Naive thymus-derived CD4-positive, alpha-beta T cell (primary cell): ENCODE measurements at regions not wholly inside any gene's neighbourhood (a gene's known extent, or its start where the extent isn't known, plus 50 kb on each side); places are given as distances from the start of the nearest gene placed in this dataset.

Source experiments
- ATAC-seq: fragments of 150-1000 bp; cut with Tn5 transposase; 2 replicates; pipeline ENCODE4 v1.10.0; 2021; ENCODE audit warnings: mild to moderate bottlenecking, moderate library complexity
- CTCF ChIA-PET: fragments of 350-600 bp; sonication (Branson Sonifier 250); formaldehyde crosslinking; loops from one replicate; lab custom pipeline; 2021; ENCODE audit warnings: antibody characterized with exemption; lab: Charles Lee
- POLR2A ChIA-PET: fragments of 350-600 bp; sonication (Branson Sonifier 250); formaldehyde crosslinking; loops from one replicate; lab custom pipeline; 2021; ENCODE audit warnings: antibody characterized with exemption, inconsistent platforms; lab: Charles Lee
- DNase-seq, 9 donors: peaks; one replicate each; pipeline versions ENCODE4 v3.0.0 to v3.0.0-alpha.2; 2020 to 2022; ENCODE audit warnings: mixed read lengths in 1 of 9
- H3K27ac ChIP-seq: one replicate; pipeline ENCODE4 v1.7.0; 2013; ENCODE audit warnings: mild to moderate bottlenecking, low read depth, low read length, moderate library complexity
- H3K27me3 ChIP-seq, 2 donors: one replicate each; pipeline ENCODE4 v1.7.0; 2013; ENCODE audit warnings: low read length in 2 of 2, mild to moderate bottlenecking in 2 of 2, moderate library complexity in 2 of 2; ENCODE audit not compliant: control insufficient read depth in 2 of 2, insufficient read depth in 2 of 2
- H3K36me3 ChIP-seq, 3 experiments: 1 replicate in 2 of 3; 2 replicates in 1 of 3; pipeline ENCODE4 v1.7.0; 2013; ENCODE audit warnings: low read length in 3 of 3, mild to moderate bottlenecking in 3 of 3, moderate library complexity in 1 of 3; ENCODE audit not compliant: insufficient read depth in 3 of 3, control insufficient read depth in 2 of 3
- H3K4me1 ChIP-seq, 2 donors: one replicate each; pipeline ENCODE4 v1.7.0; 2013; ENCODE audit warnings: low read length in 2 of 2, mild to moderate bottlenecking in 2 of 2, moderate library complexity in 1 of 2; ENCODE audit not compliant: control insufficient read depth in 2 of 2, insufficient read depth in 2 of 2
- H3K4me3 ChIP-seq: 2 replicates; pipeline ENCODE4 v1.7.0; 2013; ENCODE audit warnings: mild to moderate bottlenecking, low read length
- H3K9me3 ChIP-seq, 3 experiments: 1 replicate in 2 of 3; 2 replicates in 1 of 3; pipeline ENCODE4 v1.7.0; 2013; ENCODE audit warnings: low read length in 3 of 3; ENCODE audit not compliant: control insufficient read depth in 2 of 3
- H3K27ac Mint-ChIP-seq, 9 donors: one replicate each; pipeline ENCODE4 v1.8.0; 2020 to 2022; ENCODE audit warnings: mixed read lengths in 9 of 9, mild to moderate bottlenecking in 8 of 9, moderate library complexity in 5 of 9, inconsistent platforms in 2 of 9
- H3K27me3 Mint-ChIP-seq, 5 donors: one replicate each; pipeline ENCODE4 v1.8.0; 2021 to 2022; ENCODE audit warnings: mixed read lengths in 5 of 5, mild to moderate bottlenecking in 1 of 5
- H3K36me3 Mint-ChIP-seq, 5 donors: one replicate each; pipeline ENCODE4 v1.8.0; 2020 to 2022; ENCODE audit warnings: mixed read lengths in 5 of 5, mild to moderate bottlenecking in 3 of 5, inconsistent platforms in 1 of 5
- H3K4me1 Mint-ChIP-seq, 7 donors: one replicate each; pipeline ENCODE4 v1.8.0; 2020 to 2022; ENCODE audit warnings: mixed read lengths in 7 of 7, mild to moderate bottlenecking in 3 of 7, inconsistent platforms in 1 of 7
- H3K4me3 Mint-ChIP-seq, 10 donors: one replicate each; pipeline ENCODE4 v1.8.0; 2020 to 2022; ENCODE audit warnings: mild to moderate bottlenecking in 10 of 10, mixed read lengths in 10 of 10, moderate library complexity in 6 of 10, inconsistent platforms in 2 of 10
- H3K9me3 Mint-ChIP-seq, 11 donors: one replicate each; pipeline ENCODE4 v1.8.0; 2020 to 2022; ENCODE audit warnings: mixed read lengths in 11 of 11, mild to moderate bottlenecking in 4 of 11, inconsistent platforms in 1 of 11, moderate library complexity in 1 of 11
- intact Hi-C, 2 donors: fragments of 100-400 bp; cut with micrococcal nuclease; formaldehyde crosslinking; loops; one replicate each; pipeline ENCODE4 v1.15.1; 2023

DNA sequence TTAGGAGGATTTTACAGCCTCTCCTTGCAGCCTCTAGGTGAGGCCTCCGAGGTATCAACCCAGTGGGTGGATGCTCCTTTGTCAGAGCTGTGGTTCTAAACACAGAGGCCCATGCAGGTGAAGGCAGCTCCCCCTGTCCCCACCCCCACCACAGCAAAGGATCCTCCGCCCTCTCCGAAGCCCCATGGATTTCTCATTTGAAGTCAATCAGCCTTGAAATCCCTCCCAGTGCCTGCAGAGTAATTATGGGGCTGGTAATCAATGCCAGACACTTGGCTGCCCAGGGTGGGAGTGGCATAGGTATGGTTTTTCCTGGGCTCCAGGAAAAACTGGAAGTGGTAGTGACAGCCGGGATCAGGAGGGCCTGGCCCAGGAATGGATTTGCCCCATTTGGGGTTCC, 119.5 kb upstream of the CSF3R start:
- ChIA-PET POLR2A (no interaction called here), CTCF (no interaction called here)
- Mint-ChIP-seq H3K27me3 (peaks cover 5 to 31% (median 19%) of the 10 kb centered on the region in 5 donors), H3K27ac (no peak overlapping the region), H3K4me1 (peaks cover 0 to 5% (median 0%) of the 10 kb centered on the region in 7 donors), H3K4me3 (no peak overlapping the region), H3K9me3 (peaks cover 0 to 3% (median 0%) of the 10 kb centered on the region in 11 donors), H3K36me3 (no peaks in the 10 kb centered on the region)
- no peaks in the 10 kb centered on the region for H3K9me3 ChIP-seq
- no peak overlapping the region for H3K4me3 ChIP-seq
- no peaks in the 10 kb centered on the region for H3K36me3 ChIP-seq
- H3K27me3 ChIP-seq, result no peaks in the 10 kb centered on the region
- ATAC-seq, result no peak
- H3K4me1 ChIP-seq, result peaks cover 0 to 22% of the 10 kb centered on the region in 2 donors
- no peak for DNase-seq
- H3K27ac ChIP-seq, result no peak overlapping the region
- intact Hi-C loops, result no loop called here

DNA sequence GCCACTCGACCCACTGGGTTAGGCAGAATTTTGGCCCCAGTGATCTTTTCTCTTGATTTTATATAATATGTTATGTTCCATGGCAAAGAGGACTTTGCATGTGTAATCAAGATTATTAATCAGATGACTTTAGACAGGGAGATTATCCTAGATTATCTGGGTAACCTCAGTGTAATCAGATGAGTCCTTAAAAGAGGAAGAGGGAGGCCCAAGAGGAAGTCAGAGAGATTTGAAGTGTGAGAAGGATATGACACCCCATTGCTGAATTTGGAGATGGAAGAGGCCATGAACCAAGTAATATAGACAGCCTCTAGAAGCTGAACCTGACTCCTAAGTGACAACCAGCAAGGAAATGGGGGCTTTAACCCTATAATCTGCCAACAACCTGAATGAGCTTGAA, 117.1 kb upstream of the CSF3R start:
- Mint-ChIP-seq H3K27ac (no peak overlapping the region), H3K36me3 (no peaks in the 10 kb centered on the region), H3K4me3 (no peak overlapping the region), H3K27me3 (peaks cover 9 to 34% (median 26%) of the 10 kb centered on the region in 5 donors), H3K4me1 (no peaks in the 10 kb centered on the region), H3K9me3 (peaks cover 0 to 3% (median 0%) of the 10 kb centered on the region in 11 donors)
- intact Hi-C loops, result no loop called here
- ATAC-seq (peak; percentile 45), DNase-seq (no peak)
- POLR2A ChIA-PET, result no interaction called here
- Histone ChIP-seq H3K36me3 (no peaks in the 10 kb centered on the region), H3K4me3 (no peak overlapping the region), H3K27me3 (no peaks in the 10 kb centered on the region), H3K4me1 (no peaks in the 10 kb centered on the region), H3K9me3 (no peaks in the 10 kb centered on the region), H3K27ac (no peak overlapping the region)
- CTCF ChIA-PET, result no interaction called here

DNA sequence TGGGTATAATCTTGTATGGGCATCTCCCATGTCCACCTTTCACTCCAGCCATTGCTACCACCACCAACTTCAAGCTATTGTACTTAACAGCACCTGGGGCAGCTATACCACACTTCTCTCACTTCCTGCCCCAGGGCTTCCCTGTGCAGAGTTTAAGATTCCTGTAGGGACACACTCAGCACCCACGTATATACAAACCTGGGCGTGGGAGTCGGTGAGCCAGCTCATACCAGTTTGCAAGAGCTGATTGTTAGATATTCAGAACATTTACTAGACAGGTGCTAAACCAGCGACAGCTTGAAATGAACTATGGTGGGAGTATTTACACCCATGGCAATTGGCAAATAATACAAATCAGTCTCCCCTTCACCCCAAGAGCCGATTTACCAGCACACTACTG, 114.8 kb upstream of the CSF3R start:
- no peaks in the 10 kb centered on the region for H3K4me1 Mint-ChIP-seq
- H3K9me3 ChIP-seq, result no peaks in the 10 kb centered on the region
- intact Hi-C loops, result no loop called here
- peaks cover 13 to 44% (median 24%) of the 10 kb centered on the region in 5 donors for H3K27me3 Mint-ChIP-seq
- no peaks in the 10 kb centered on the region for H3K36me3 Mint-ChIP-seq
- no peak overlapping the region for H3K27ac ChIP-seq
- POLR2A ChIA-PET, result no interaction called here
- H3K36me3 ChIP-seq, result no peaks in the 10 kb centered on the region
- DNase-seq, result no peak
- H3K27ac Mint-ChIP-seq, result no peak overlapping the region
- CTCF ChIA-PET, result interaction anchor here (0.6 kb wide), 1 partner anchor 43 kb away, joined by 3 read pairs; no protein-coding TSS in a partner anchor
- no peak for ATAC-seq
- H3K4me1 ChIP-seq, result no peaks in the 10 kb centered on the region
- H3K9me3 Mint-ChIP-seq, result no peaks in the 10 kb centered on the region
- no peak overlapping the region for H3K4me3 Mint-ChIP-seq
- no peaks in the 10 kb centered on the region for H3K27me3 ChIP-seq
- no peak overlapping the region for H3K4me3 ChIP-seq

DNA sequence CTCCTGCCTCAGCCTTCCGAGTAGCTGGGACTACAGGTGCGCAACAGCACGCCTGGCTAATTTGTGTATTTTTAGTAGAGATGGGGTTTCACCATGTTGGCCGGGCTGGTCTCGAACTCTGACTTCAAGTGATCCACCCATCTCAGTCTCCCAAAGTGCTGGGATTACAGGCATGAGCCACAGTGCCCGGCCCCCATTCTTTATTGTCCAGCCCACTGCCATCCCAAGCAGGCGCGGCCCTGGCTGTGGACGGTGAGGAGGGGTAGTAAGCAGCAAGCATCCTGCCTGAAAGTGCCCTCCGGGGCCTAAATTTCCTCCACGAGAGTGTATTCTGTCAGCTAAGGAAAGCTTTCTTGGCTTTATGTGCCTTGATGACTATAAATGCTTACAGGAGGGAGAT, 113.2 kb upstream of the CSF3R start:
- peaks cover 0 to 1% (median 0%) of the 10 kb centered on the region in 7 donors for H3K4me1 Mint-ChIP-seq
- CTCF ChIA-PET, result no interaction called here
- intact Hi-C loops, result no loop called here
- H3K4me3 Mint-ChIP-seq, result no peak overlapping the region
- ATAC-seq, result no peak
- H3K36me3 Mint-ChIP-seq, result no peaks in the 10 kb centered on the region
- no peaks in the 10 kb centered on the region for H3K36me3 ChIP-seq
- H3K9me3 ChIP-seq, result no peaks in the 10 kb centered on the region
- H3K9me3 Mint-ChIP-seq, result no peaks in the 10 kb centered on the region
- no peak overlapping the region for H3K27ac ChIP-seq
- H3K4me3 ChIP-seq, result no peak overlapping the region
- no peak overlapping the region for H3K27ac Mint-ChIP-seq
- peaks cover 15 to 55% (median 24%) of the 10 kb centered on the region in 5 donors for H3K27me3 Mint-ChIP-seq
- no peaks in the 10 kb centered on the region for H3K27me3 ChIP-seq
- POLR2A ChIA-PET, result no interaction called here
- H3K4me1 ChIP-seq, result no peaks in the 10 kb centered on the region
- DNase-seq, result no peak

DNA sequence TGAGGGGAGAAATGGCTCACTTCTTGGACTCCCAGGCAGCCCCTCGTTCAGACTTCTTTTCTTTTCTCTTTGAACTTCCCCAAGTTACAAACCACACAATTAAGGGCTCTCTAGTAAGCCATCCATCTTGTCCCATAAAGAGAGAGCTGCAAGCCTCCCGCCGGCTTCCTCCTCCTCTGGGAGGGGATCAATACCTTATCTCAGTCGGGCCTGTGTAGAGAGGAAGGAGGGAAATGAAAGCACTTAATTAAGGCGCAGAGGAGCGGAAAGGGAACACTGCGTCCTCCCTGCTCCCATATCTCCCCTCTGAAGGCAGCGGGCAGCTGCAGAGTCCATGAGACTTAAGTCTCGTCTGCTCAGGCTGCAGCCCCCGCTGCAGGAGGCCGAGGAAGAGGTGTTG, 112.6 kb upstream of the CSF3R start:
- Histone ChIP-seq H3K4me3 (no peak overlapping the region), H3K9me3 (no peaks in the 10 kb centered on the region), H3K4me1 (no peaks in the 10 kb centered on the region), H3K27me3 (no peaks in the 10 kb centered on the region), H3K36me3 (no peaks in the 10 kb centered on the region), H3K27ac (no peak overlapping the region)
- Mint-ChIP-seq H3K36me3 (no peaks in the 10 kb centered on the region), H3K27me3 (peaks cover 18 to 58% (median 28%) of the 10 kb centered on the region in 5 donors), H3K4me3 (no peak overlapping the region), H3K27ac (no peak overlapping the region), H3K9me3 (no peaks in the 10 kb centered on the region), H3K4me1 (peaks cover 0 to 4% (median 0%) of the 10 kb centered on the region in 7 donors)
- ChIA-PET POLR2A (no interaction called here), CTCF (no interaction called here)
- DNase-seq (no peak), ATAC-seq (no peak)
- intact Hi-C loops, result no loop called here

DNA sequence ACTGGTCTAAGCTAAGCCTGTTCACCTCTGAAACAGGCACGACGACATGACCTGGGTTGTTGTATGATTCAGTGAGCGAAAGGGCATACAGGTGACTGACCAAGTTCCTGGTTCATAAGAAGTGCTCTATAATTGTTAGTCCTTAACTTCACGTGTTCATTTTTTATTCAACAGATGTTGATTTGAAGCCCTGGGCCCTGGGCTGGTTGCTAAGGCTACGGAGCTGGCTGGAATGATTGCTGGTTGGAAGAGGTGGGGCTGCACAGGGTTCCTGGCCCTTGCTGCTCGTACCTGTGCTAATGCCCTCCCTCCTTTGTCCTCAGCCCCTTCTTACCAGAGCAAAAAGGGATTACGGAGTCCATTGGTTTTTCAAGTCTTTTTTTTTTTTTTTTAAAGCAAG, 111.3 kb upstream of the CSF3R start:
- H3K4me1 Mint-ChIP-seq, result peaks cover 0 to 4% (median 0%) of the 10 kb centered on the region in 7 donors
- intact Hi-C loops, result no loop called here
- H3K27me3 ChIP-seq, result no peaks in the 10 kb centered on the region
- H3K4me3 ChIP-seq, result no peak overlapping the region
- CTCF ChIA-PET, result no interaction called here
- no peaks in the 10 kb centered on the region for H3K36me3 Mint-ChIP-seq
- no peaks in the 10 kb centered on the region for H3K4me1 ChIP-seq
- POLR2A ChIA-PET, result no interaction called here
- no peak for DNase-seq
- no peak overlapping the region for H3K27ac ChIP-seq
- peaks cover 18 to 61% (median 29%) of the 10 kb centered on the region in 5 donors for H3K27me3 Mint-ChIP-seq
- no peak overlapping the region for H3K4me3 Mint-ChIP-seq
- ATAC-seq, result no peak
- H3K9me3 ChIP-seq, result no peaks in the 10 kb centered on the region
- H3K27ac Mint-ChIP-seq, result no peak overlapping the region
- no peaks in the 10 kb centered on the region for H3K36me3 ChIP-seq
- no peaks in the 10 kb centered on the region for H3K9me3 Mint-ChIP-seq

DNA sequence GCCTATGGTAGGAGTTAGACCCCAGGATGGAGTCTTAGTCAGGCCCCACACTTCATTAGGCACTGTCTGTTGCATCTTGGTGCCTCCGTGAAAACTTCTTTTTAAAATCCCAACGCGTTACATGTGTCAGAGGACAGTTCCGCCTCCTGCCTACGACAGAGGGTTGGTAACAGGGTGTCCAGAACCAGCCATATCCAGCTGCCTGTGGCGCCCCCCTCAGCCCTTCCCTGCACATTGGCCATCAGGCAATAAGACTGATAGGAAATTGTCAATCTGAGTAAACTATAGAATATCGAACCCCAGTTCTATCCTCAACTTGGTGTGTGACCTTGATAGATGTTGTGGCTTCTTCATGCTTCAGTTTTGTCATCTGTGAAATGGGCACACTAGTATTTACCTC, 108.6 kb upstream of the CSF3R start:
- H3K36me3 Mint-ChIP-seq, result no peaks in the 10 kb centered on the region
- no peaks in the 10 kb centered on the region for H3K9me3 ChIP-seq
- CTCF ChIA-PET, result no interaction called here
- DNase-seq (no peak), ATAC-seq (no peak)
- peaks cover 23 to 68% (median 40%) of the 10 kb centered on the region in 5 donors for H3K27me3 Mint-ChIP-seq
- no peaks in the 10 kb centered on the region for H3K4me1 ChIP-seq
- no peak overlapping the region for H3K4me3 ChIP-seq
- no peaks in the 10 kb centered on the region for H3K27me3 ChIP-seq
- POLR2A ChIA-PET, result no interaction called here
- H3K9me3 Mint-ChIP-seq, result no peaks in the 10 kb centered on the region
- H3K4me1 Mint-ChIP-seq, result peaks cover 0 to 5% (median 0%) of the 10 kb centered on the region in 7 donors
- H3K27ac ChIP-seq, result no peak overlapping the region
- peak overlapping the region in 1 of 10 donors; percentile 24 for H3K4me3 Mint-ChIP-seq
- intact Hi-C loops, result no loop called here
- no peaks in the 10 kb centered on the region for H3K36me3 ChIP-seq
- H3K27ac Mint-ChIP-seq, result no peak overlapping the region
